ENCODE measurements at regions not wholly inside any gene's neighbourhood (a gene's known extent, or its start where the extent isn't known, plus 50 kb on each side); places are given as distances from the start of the nearest gene placed in this dataset.

- H3K9ac ChIP-seq (ENCODE audit: low read length in 5 of 5) = no peak overlapping the region
- no peaks in the 10 kb centered on the region for H3K36me3 ChIP-seq (ENCODE audit: control insufficient read depth in 5 of 5, insufficient read depth in 5 of 5, low read length in 5 of 5)
- no peaks in the 10 kb centered on the region for H3K9me3 ChIP-seq (ENCODE audit: control insufficient read depth in 5 of 5, low read length in 5 of 5)
- H3K27ac ChIP-seq (ENCODE audit: low read depth, low read length) = no peak overlapping the region
- peaks cover 0 to 5% (median 2%) of the 10 kb centered on the region in 5 donors for H3K4me1 ChIP-seq (ENCODE audit: control insufficient read depth in 5 of 5, insufficient read depth in 5 of 5, low read length in 5 of 5)
- H3K27me3 ChIP-seq (ENCODE audit: control insufficient read depth in 5 of 5, insufficient read depth in 4 of 5, low read length in 5 of 5) = peaks cover 3 to 41% (median 33%) of the 10 kb centered on the region in 5 donors
- H3K4me3 ChIP-seq (ENCODE audit: low read depth in 1 of 5, low read length in 5 of 5) = no peak overlapping the region
These were observed 515.1 kb downstream of the TBC1D22A start for GRCh38 chr22:47277531-47277930.

GRCh38 chr22:47276991-47277390 is 514.5 kb downstream of the TBC1D22A start:
- Histone ChIP-seq H3K4me1 (ENCODE audit: control insufficient read depth in 5 of 5, insufficient read depth in 5 of 5, low read length in 5 of 5) (peaks cover 0 to 5% (median 2%) of the 10 kb centered on the region in 5 donors), H3K27ac (ENCODE audit: low read depth, low read length) (no peak overlapping the region), H3K27me3 (ENCODE audit: control insufficient read depth in 5 of 5, insufficient read depth in 4 of 5, low read length in 5 of 5) (peaks cover 3 to 41% (median 30%) of the 10 kb centered on the region in 5 donors), H3K9me3 (ENCODE audit: control insufficient read depth in 5 of 5, low read length in 5 of 5) (no peaks in the 10 kb centered on the region), H3K9ac (ENCODE audit: low read length in 5 of 5) (no peak overlapping the region), H3K4me3 (ENCODE audit: low read depth in 1 of 5, low read length in 5 of 5) (no peak overlapping the region), H3K36me3 (ENCODE audit: control insufficient read depth in 5 of 5, insufficient read depth in 5 of 5, low read length in 5 of 5) (no peaks in the 10 kb centered on the region)

GRCh38 chr22:47276450-47276820 is 514.0 kb downstream of the TBC1D22A start:
- Histone ChIP-seq H3K27ac (ENCODE audit: low read depth, low read length) (no peak overlapping the region), H3K27me3 (ENCODE audit: control insufficient read depth in 5 of 5, insufficient read depth in 4 of 5, low read length in 5 of 5) (peaks cover 3 to 41% (median 28%) of the 10 kb centered on the region in 5 donors), H3K4me1 (ENCODE audit: control insufficient read depth in 5 of 5, insufficient read depth in 5 of 5, low read length in 5 of 5) (peaks cover 0 to 5% (median 2%) of the 10 kb centered on the region in 5 donors), H3K36me3 (ENCODE audit: control insufficient read depth in 5 of 5, insufficient read depth in 5 of 5, low read length in 5 of 5) (no peaks in the 10 kb centered on the region), H3K9me3 (ENCODE audit: control insufficient read depth in 5 of 5, low read length in 5 of 5) (no peaks in the 10 kb centered on the region), H3K9ac (ENCODE audit: low read length in 5 of 5) (no peak overlapping the region), H3K4me3 (ENCODE audit: low read depth in 1 of 5, low read length in 5 of 5) (no peak overlapping the region)

- peaks cover 3 to 35% (median 23%) of the 10 kb centered on the region in 5 donors for H3K27me3 ChIP-seq (ENCODE audit: control insufficient read depth in 5 of 5, insufficient read depth in 4 of 5, low read length in 5 of 5)
- no peak overlapping the region for H3K9ac ChIP-seq (ENCODE audit: low read length in 5 of 5)
- H3K9me3 ChIP-seq (ENCODE audit: control insufficient read depth in 5 of 5, low read length in 5 of 5) = peaks cover 0 to 5% (median 3%) of the 10 kb centered on the region in 5 donors
- H3K36me3 ChIP-seq (ENCODE audit: control insufficient read depth in 5 of 5, insufficient read depth in 5 of 5, low read length in 5 of 5) = no peaks in the 10 kb centered on the region
- peaks cover 0 to 5% (median 2%) of the 10 kb centered on the region in 5 donors for H3K4me1 ChIP-seq (ENCODE audit: control insufficient read depth in 5 of 5, insufficient read depth in 5 of 5, low read length in 5 of 5)
- H3K4me3 ChIP-seq (ENCODE audit: low read depth in 1 of 5, low read length in 5 of 5) = no peak overlapping the region
- no peak overlapping the region for H3K27ac ChIP-seq (ENCODE audit: low read depth, low read length)
These were observed 513.4 kb downstream of the TBC1D22A start for GRCh38 chr22:47275605-47276449.

- H3K36me3 ChIP-seq (ENCODE audit: control insufficient read depth in 5 of 5, insufficient read depth in 5 of 5, low read length in 5 of 5) = no peaks in the 10 kb centered on the region
- peaks cover 3 to 23% (median 18%) of the 10 kb centered on the region in 5 donors for H3K27me3 ChIP-seq (ENCODE audit: control insufficient read depth in 5 of 5, insufficient read depth in 4 of 5, low read length in 5 of 5)
- H3K9me3 ChIP-seq (ENCODE audit: control insufficient read depth in 5 of 5, low read length in 5 of 5) = peaks cover 0 to 12% (median 9%) of the 10 kb centered on the region in 5 donors
- H3K4me3 ChIP-seq (ENCODE audit: low read depth in 1 of 5, low read length in 5 of 5) = no peak overlapping the region
- H3K9ac ChIP-seq (ENCODE audit: low read length in 5 of 5) = no peak overlapping the region
- no peak overlapping the region for H3K27ac ChIP-seq (ENCODE audit: low read depth, low read length)
- peaks cover 0 to 5% (median 2%) of the 10 kb centered on the region in 5 donors for H3K4me1 ChIP-seq (ENCODE audit: control insufficient read depth in 5 of 5, insufficient read depth in 5 of 5, low read length in 5 of 5)
These were observed 511.7 kb downstream of the TBC1D22A start for GRCh38 chr22:47274196-47274595.

- Histone ChIP-seq H3K9me3 (ENCODE audit: control insufficient read depth in 5 of 5, low read length in 5 of 5) (peaks cover 2 to 17% (median 14%) of the 10 kb centered on the region in 5 donors), H3K36me3 (ENCODE audit: control insufficient read depth in 5 of 5, insufficient read depth in 5 of 5, low read length in 5 of 5) (no peaks in the 10 kb centered on the region), H3K27ac (ENCODE audit: low read depth, low read length) (no peak overlapping the region), H3K4me3 (ENCODE audit: low read depth in 1 of 5, low read length in 5 of 5) (no peak overlapping the region), H3K9ac (ENCODE audit: low read length in 5 of 5) (no peak overlapping the region), H3K27me3 (ENCODE audit: control insufficient read depth in 5 of 5, insufficient read depth in 4 of 5, low read length in 5 of 5) (peaks cover 0 to 8% (median 3%) of the 10 kb centered on the region in 5 donors), H3K4me1 (ENCODE audit: control insufficient read depth in 5 of 5, insufficient read depth in 5 of 5, low read length in 5 of 5) (peaks cover 0 to under 1% (median 0%) of the 10 kb centered on the region in 5 donors)
These were observed 508.1 kb downstream of the TBC1D22A start for GRCh38 chr22:47270463-47271135.

GRCh38 chr22:47269516-47270088 is 507.2 kb downstream of the TBC1D22A start:
- H3K36me3 ChIP-seq (ENCODE audit: control insufficient read depth in 5 of 5, insufficient read depth in 5 of 5, low read length in 5 of 5) = no peaks in the 10 kb centered on the region
- H3K27me3 ChIP-seq (ENCODE audit: control insufficient read depth in 5 of 5, insufficient read depth in 4 of 5, low read length in 5 of 5) = peaks cover 0 to 8% (median 0%) of the 10 kb centered on the region in 5 donors
- no peak overlapping the region for H3K27ac ChIP-seq (ENCODE audit: low read depth, low read length)
- no peaks in the 10 kb centered on the region for H3K4me1 ChIP-seq (ENCODE audit: control insufficient read depth in 5 of 5, insufficient read depth in 5 of 5, low read length in 5 of 5)
- H3K9me3 ChIP-seq (ENCODE audit: control insufficient read depth in 5 of 5, low read length in 5 of 5) = peaks cover 2 to 17% (median 14%) of the 10 kb centered on the region in 5 donors
- no peak overlapping the region for H3K4me3 ChIP-seq (ENCODE audit: low read depth in 1 of 5, low read length in 5 of 5)
- no peak overlapping the region for H3K9ac ChIP-seq (ENCODE audit: low read length in 5 of 5)

- Histone ChIP-seq H3K4me3 (ENCODE audit: low read depth in 1 of 5, low read length in 5 of 5) (no peak overlapping the region), H3K4me1 (ENCODE audit: control insufficient read depth in 5 of 5, insufficient read depth in 5 of 5, low read length in 5 of 5) (no peaks in the 10 kb centered on the region), H3K27me3 (ENCODE audit: control insufficient read depth in 5 of 5, insufficient read depth in 4 of 5, low read length in 5 of 5) (peaks cover 0 to 5% (median 3%) of the 10 kb centered on the region in 5 donors), H3K27ac (ENCODE audit: low read depth, low read length) (no peak overlapping the region), H3K9me3 (ENCODE audit: control insufficient read depth in 5 of 5, low read length in 5 of 5) (peaks cover 2 to 17% (median 14%) of the 10 kb centered on the region in 5 donors), H3K9ac (ENCODE audit: low read length in 5 of 5) (no peak overlapping the region), H3K36me3 (ENCODE audit: control insufficient read depth in 5 of 5, insufficient read depth in 5 of 5, low read length in 5 of 5) (no peaks in the 10 kb centered on the region)
These were observed 505.2 kb downstream of the TBC1D22A start for GRCh38 chr22:47267513-47268282.

- no peak overlapping the region for H3K9ac ChIP-seq (ENCODE audit: low read length in 5 of 5)
- H3K36me3 ChIP-seq (ENCODE audit: control insufficient read depth in 5 of 5, insufficient read depth in 5 of 5, low read length in 5 of 5) = no peaks in the 10 kb centered on the region
These were observed 503.9 kb downstream of the TBC1D22A start for GRCh38 chr22:47266329-47266728.

More at GRCh38 chr22:47266329-47266728, 503.9 kb downstream of the TBC1D22A start:
- Histone ChIP-seq H3K9me3 (ENCODE audit: control insufficient read depth in 5 of 5, low read length in 5 of 5) (peaks cover 2 to 17% (median 14%) of the 10 kb centered on the region in 5 donors), H3K27me3 (ENCODE audit: control insufficient read depth in 5 of 5, insufficient read depth in 4 of 5, low read length in 5 of 5) (peaks cover 0 to 5% (median 3%) of the 10 kb centered on the region in 5 donors), H3K27ac (ENCODE audit: low read depth, low read length) (no peak overlapping the region), H3K4me3 (ENCODE audit: low read depth in 1 of 5, low read length in 5 of 5) (no peak overlapping the region), H3K4me1 (ENCODE audit: control insufficient read depth in 5 of 5, insufficient read depth in 5 of 5, low read length in 5 of 5) (no peaks in the 10 kb centered on the region)
